ENCODE measurements at regions not wholly inside any gene's neighbourhood (a gene's known extent, or its start where the extent isn't known, plus 50 kb on each side); places are given as distances from the start of the nearest gene placed in this dataset.
A peak's percentile ranks its signal among the peaks of the same experiment; 100 is the strongest.

- H3K4ac ChIP-seq (ENCODE audit: low read length) = no peak overlapping the region
- DNase-seq (ENCODE audit: low spot score) = no peak
- H2AK5ac ChIP-seq (ENCODE audit: low read depth, low read length) = no peak overlapping the region
- H3K14ac ChIP-seq (ENCODE audit: low read length) = no peak overlapping the region
- no peak overlapping the region for H2BK120ac ChIP-seq (ENCODE audit: low read depth, low read length)
- H3K9me3 ChIP-seq (replicated peaks in 1 of 2; ENCODE audit: control insufficient read depth in 2 of 2, insufficient read depth in 1 of 2, low read depth in 1 of 2, low read length in 2 of 2) = peaks cover 0 to 3% of the 10 kb centered on the region in 2 donors
- no peak overlapping the region for H3K23ac ChIP-seq (ENCODE audit: low read depth, low read length, poor library complexity)
- no peaks in the 10 kb centered on the region for H3K27me3 ChIP-seq (ENCODE audit: control insufficient read depth in 3 of 3, insufficient read depth in 3 of 3, low read depth in 1 of 3, low read length in 3 of 3)
- no peaks in the 10 kb centered on the region for H3K36me3 ChIP-seq (replicated peaks in 1 of 2; ENCODE audit: control insufficient read depth in 2 of 2, insufficient read depth in 2 of 2, low read length in 2 of 2)
- no peak overlapping the region for H2AFZ ChIP-seq (ENCODE audit: low read length)
- H2BK12ac ChIP-seq (ENCODE audit: low read length) = no peak overlapping the region
- no peak overlapping the region for H3K9ac ChIP-seq (ENCODE audit: low read depth, low read length, poor library complexity)
- H3K27ac ChIP-seq (replicated peaks; ENCODE audit: low read length) = no peak overlapping the region
- H3K79me1 ChIP-seq (ENCODE audit: low read depth, low read length) = no peaks in the 10 kb centered on the region
- no peak overlapping the region for H3K4me3 ChIP-seq (ENCODE audit: low read length in 2 of 2)
- no peak overlapping the region for H3K18ac ChIP-seq (ENCODE audit: low read length)
- no peak overlapping the region for H2BK15ac ChIP-seq (ENCODE audit: low read length)
- H4K91ac ChIP-seq (ENCODE audit: low read depth, low read length, poor library complexity) = no peak overlapping the region
- peaks cover 6 to 16% of the 10 kb centered on the region in 2 donors for H3K4me1 ChIP-seq (ENCODE audit: control insufficient read depth in 2 of 2, insufficient read depth in 1 of 2, low read depth in 1 of 2, low read length in 2 of 2)
- H2BK5ac ChIP-seq (ENCODE audit: low read length) = no peak overlapping the region
- H4K8ac ChIP-seq (ENCODE audit: low read depth, low read length) = no peak overlapping the region
- no peak overlapping the region for H3K4me2 ChIP-seq (ENCODE audit: insufficient read depth, low read length, poor library complexity, severe bottlenecking)
- no CpG with 5 or more reads among the region's 8 CpGs for WGBS, 2 donors (ENCODE audit: extremely low coverage in 2 of 2, insufficient read length in 2 of 2, insufficient replicate concordance in 1 of 2)
These were observed 314.0 kb downstream of the AGTPBP1 start for GRCh38 chr9:85427772-85428171.

- Histone ChIP-seq H2AK5ac (ENCODE audit: low read depth, low read length) (no peak overlapping the region), H3K79me1 (ENCODE audit: low read depth, low read length) (no peaks in the 10 kb centered on the region), H3K9me3 (replicated peaks in 1 of 2; ENCODE audit: control insufficient read depth in 2 of 2, insufficient read depth in 1 of 2, low read depth in 1 of 2, low read length in 2 of 2) (peaks cover 0 to 2% of the 10 kb centered on the region in 2 donors), H3K14ac (ENCODE audit: low read length) (no peak overlapping the region), H2BK5ac (ENCODE audit: low read length) (no peak overlapping the region), H4K8ac (ENCODE audit: low read depth, low read length) (no peak overlapping the region), H2BK120ac (ENCODE audit: low read depth, low read length) (no peak overlapping the region), H3K23ac (ENCODE audit: low read depth, low read length, poor library complexity) (no peak overlapping the region), H2AFZ (ENCODE audit: low read length) (no peak overlapping the region), H3K4me3 (ENCODE audit: low read length in 2 of 2) (no peak overlapping the region), H2BK12ac (ENCODE audit: low read length) (no peak overlapping the region), H3K4me2 (ENCODE audit: insufficient read depth, low read length, poor library complexity, severe bottlenecking) (no peak overlapping the region), H3K4ac (ENCODE audit: low read length) (no peak overlapping the region), H3K4me1 (ENCODE audit: control insufficient read depth in 2 of 2, insufficient read depth in 1 of 2, low read depth in 1 of 2, low read length in 2 of 2) (peaks cover 10 to 14% of the 10 kb centered on the region in 2 donors), H3K27me3 (ENCODE audit: control insufficient read depth in 3 of 3, insufficient read depth in 3 of 3, low read depth in 1 of 3, low read length in 3 of 3) (no peaks in the 10 kb centered on the region), H4K91ac (ENCODE audit: low read depth, low read length, poor library complexity) (no peak overlapping the region), H3K9ac (ENCODE audit: low read depth, low read length, poor library complexity) (no peak overlapping the region), H3K18ac (ENCODE audit: low read length) (no peak overlapping the region), H3K36me3 (replicated peaks in 1 of 2; ENCODE audit: control insufficient read depth in 2 of 2, insufficient read depth in 2 of 2, low read length in 2 of 2) (no peaks in the 10 kb centered on the region), H3K27ac (replicated peaks; ENCODE audit: low read length) (no peak overlapping the region), H2BK15ac (ENCODE audit: low read length) (no peak overlapping the region)
- peak; percentile 64 for DNase-seq (ENCODE audit: low spot score)
- WGBS, 2 donors (ENCODE audit: extremely low coverage in 2 of 2, insufficient read length in 2 of 2, insufficient replicate concordance in 1 of 2) = no CpG with 5 or more reads among the region's 15 CpGs
These were observed 316.6 kb downstream of the AGTPBP1 start for GRCh38 chr9:85425153-85425611.

- Histone ChIP-seq H2AFZ (ENCODE audit: low read length) (no peak overlapping the region), H3K4me2 (ENCODE audit: insufficient read depth, low read length, poor library complexity, severe bottlenecking) (no peak overlapping the region)
These were observed 318.3 kb downstream of the AGTPBP1 start for GRCh38 chr9:85423422-85423821.

GRCh38 chr9:85421641-85422040 is 320.1 kb downstream of the AGTPBP1 start:
- WGBS, 2 donors (ENCODE audit: extremely low coverage in 2 of 2, insufficient read length in 2 of 2, insufficient replicate concordance in 1 of 2) = no CpG with 5 or more reads among the region's 5 CpGs
- H3K27me3 ChIP-seq (ENCODE audit: control insufficient read depth in 3 of 3, insufficient read depth in 3 of 3, low read depth in 1 of 3, low read length in 3 of 3) = no peaks in the 10 kb centered on the region
- DNase-seq (ENCODE audit: low spot score) = no peak
- H3K79me1 ChIP-seq (ENCODE audit: low read depth, low read length) = no peaks in the 10 kb centered on the region
- H3K23ac ChIP-seq (ENCODE audit: low read depth, low read length, poor library complexity) = no peak overlapping the region
- no peak overlapping the region for H3K27ac ChIP-seq (replicated peaks; ENCODE audit: low read length)
- no peaks in the 10 kb centered on the region for H3K9me3 ChIP-seq (replicated peaks in 1 of 2; ENCODE audit: control insufficient read depth in 2 of 2, insufficient read depth in 1 of 2, low read depth in 1 of 2, low read length in 2 of 2)
- peaks cover 8 to 10% of the 10 kb centered on the region in 2 donors for H3K4me1 ChIP-seq (ENCODE audit: control insufficient read depth in 2 of 2, insufficient read depth in 1 of 2, low read depth in 1 of 2, low read length in 2 of 2)
- H4K8ac ChIP-seq (ENCODE audit: low read depth, low read length) = no peak overlapping the region
- H2AK5ac ChIP-seq (ENCODE audit: low read depth, low read length) = no peak overlapping the region
- no peak overlapping the region for H3K18ac ChIP-seq (ENCODE audit: low read length)
- H2BK12ac ChIP-seq (ENCODE audit: low read length) = no peak overlapping the region
- H4K91ac ChIP-seq (ENCODE audit: low read depth, low read length, poor library complexity) = no peak overlapping the region
- no peak overlapping the region for H2BK120ac ChIP-seq (ENCODE audit: low read depth, low read length)
- H3K4me2 ChIP-seq (ENCODE audit: insufficient read depth, low read length, poor library complexity, severe bottlenecking) = no peak overlapping the region
- H2AFZ ChIP-seq (ENCODE audit: low read length) = peak overlapping the region; percentile 30
- H3K9ac ChIP-seq (ENCODE audit: low read depth, low read length, poor library complexity) = no peak overlapping the region
- no peak overlapping the region for H2BK5ac ChIP-seq (ENCODE audit: low read length)
- no peak overlapping the region for H3K14ac ChIP-seq (ENCODE audit: low read length)
- H3K36me3 ChIP-seq (replicated peaks in 1 of 2; ENCODE audit: control insufficient read depth in 2 of 2, insufficient read depth in 2 of 2, low read length in 2 of 2) = no peaks in the 10 kb centered on the region
- H3K4me3 ChIP-seq (ENCODE audit: low read length in 2 of 2) = no peak overlapping the region
- H3K4ac ChIP-seq (ENCODE audit: low read length) = no peak overlapping the region
- H2BK15ac ChIP-seq (ENCODE audit: low read length) = no peak overlapping the region

More at GRCh38 chr9:85423422-85423821, 318.3 kb downstream of the AGTPBP1 start:
- Histone ChIP-seq H3K4ac (ENCODE audit: low read length) (no peak overlapping the region), H2AK5ac (ENCODE audit: low read depth, low read length) (no peak overlapping the region), H3K9me3 (replicated peaks in 1 of 2; ENCODE audit: control insufficient read depth in 2 of 2, insufficient read depth in 1 of 2, low read depth in 1 of 2, low read length in 2 of 2) (no peaks in the 10 kb centered on the region), H4K91ac (ENCODE audit: low read depth, low read length, poor library complexity) (no peak overlapping the region), H3K27ac (replicated peaks; ENCODE audit: low read length) (no peak overlapping the region), H3K79me1 (ENCODE audit: low read depth, low read length) (no peaks in the 10 kb centered on the region), H2BK12ac (ENCODE audit: low read length) (no peak overlapping the region), H2BK120ac (ENCODE audit: low read depth, low read length) (no peak overlapping the region), H3K18ac (ENCODE audit: low read length) (no peak overlapping the region), H3K9ac (ENCODE audit: low read depth, low read length, poor library complexity) (no peak overlapping the region), H3K23ac (ENCODE audit: low read depth, low read length, poor library complexity) (no peak overlapping the region), H3K4me3 (ENCODE audit: low read length in 2 of 2) (no peak overlapping the region), H4K8ac (ENCODE audit: low read depth, low read length) (no peak overlapping the region), H3K36me3 (replicated peaks in 1 of 2; ENCODE audit: control insufficient read depth in 2 of 2, insufficient read depth in 2 of 2, low read length in 2 of 2) (no peaks in the 10 kb centered on the region), H3K14ac (ENCODE audit: low read length) (no peak overlapping the region), H3K27me3 (ENCODE audit: control insufficient read depth in 3 of 3, insufficient read depth in 3 of 3, low read depth in 1 of 3, low read length in 3 of 3) (no peaks in the 10 kb centered on the region), H3K4me1 (ENCODE audit: control insufficient read depth in 2 of 2, insufficient read depth in 1 of 2, low read depth in 1 of 2, low read length in 2 of 2) (peaks cover 8 to 10% of the 10 kb centered on the region in 2 donors), H2BK15ac (ENCODE audit: low read length) (no peak overlapping the region), H2BK5ac (ENCODE audit: low read length) (no peak overlapping the region)
- DNase-seq (ENCODE audit: low spot score) = no peak
- no CpG with 5 or more reads among the region's 1 CpG for WGBS, 2 donors (ENCODE audit: extremely low coverage in 2 of 2, insufficient read length in 2 of 2, insufficient replicate concordance in 1 of 2)

Data from neuronal stem cell (in vitro differentiated cells).